NB4 (cell line): ENCODE measurements at regions not wholly inside any gene's neighbourhood (a gene's known extent, or its start where the extent isn't known, plus 50 kb on each side); places are given as distances from the start of the nearest gene placed in this dataset.

Experiments
- MYC ChIP-seq: IDR thresholded peaks from 2 replicates; pipeline ENCODE4 v1.6.1; 2011; ENCODE audit warnings: low read depth, low read length
- TF ChIP-seq, protein P1 (sequence below): IDR thresholded peaks from one replicate; pipeline ENCODE4 v1.5.1; 2012; ENCODE audit warnings: low read depth, low read length
- TF ChIP-seq, protein P2 (sequence below): IDR thresholded peaks from 2 replicates; pipeline ENCODE4 v1.6.1; 2011; ENCODE audit warnings: low read depth, low read length

- TF ChIP-seq, protein P1, sequence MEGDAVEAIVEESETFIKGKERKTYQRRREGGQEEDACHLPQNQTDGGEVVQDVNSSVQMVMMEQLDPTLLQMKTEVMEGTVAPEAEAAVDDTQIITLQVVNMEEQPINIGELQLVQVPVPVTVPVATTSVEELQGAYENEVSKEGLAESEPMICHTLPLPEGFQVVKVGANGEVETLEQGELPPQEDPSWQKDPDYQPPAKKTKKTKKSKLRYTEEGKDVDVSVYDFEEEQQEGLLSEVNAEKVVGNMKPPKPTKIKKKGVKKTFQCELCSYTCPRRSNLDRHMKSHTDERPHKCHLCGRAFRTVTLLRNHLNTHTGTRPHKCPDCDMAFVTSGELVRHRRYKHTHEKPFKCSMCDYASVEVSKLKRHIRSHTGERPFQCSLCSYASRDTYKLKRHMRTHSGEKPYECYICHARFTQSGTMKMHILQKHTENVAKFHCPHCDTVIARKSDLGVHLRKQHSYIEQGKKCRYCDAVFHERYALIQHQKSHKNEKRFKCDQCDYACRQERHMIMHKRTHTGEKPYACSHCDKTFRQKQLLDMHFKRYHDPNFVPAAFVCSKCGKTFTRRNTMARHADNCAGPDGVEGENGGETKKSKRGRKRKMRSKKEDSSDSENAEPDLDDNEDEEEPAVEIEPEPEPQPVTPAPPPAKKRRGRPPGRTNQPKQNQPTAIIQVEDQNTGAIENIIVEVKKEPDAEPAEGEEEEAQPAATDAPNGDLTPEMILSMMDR, result no peak
- TF ChIP-seq, protein P2, sequence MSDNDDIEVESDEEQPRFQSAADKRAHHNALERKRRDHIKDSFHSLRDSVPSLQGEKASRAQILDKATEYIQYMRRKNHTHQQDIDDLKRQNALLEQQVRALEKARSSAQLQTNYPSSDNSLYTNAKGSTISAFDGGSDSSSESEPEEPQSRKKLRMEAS, result no peak
- TF ChIP-seq MYC, result no peak
Observed at GRCh38 chr11:131203040-131203439, 167.4 kb upstream of the NTM start.
